K562 (cell line): ENCODE measurements at regions not wholly inside any gene's neighbourhood (a gene's known extent, or its start where the extent isn't known, plus 50 kb on each side); places are given as distances from the start of the nearest gene placed in this dataset.

ENCODE experiments used
- ATAC-seq: fragments of 200-7000 bp; cut with Tn5 transposase; 3 replicates; pipeline ENCODE4 v1.9.1; 2020; ENCODE audit warnings: moderate library complexity
- BruUV-seq: library from RNA; stranded (reverse); fragments of 400-500 nt; replicated peaks from 2 replicates; lab custom pipeline; 2021; lab: Mats Ljungman, UMichigan
- CTCF ChIA-PET: fragments of 300-600 bp; formaldehyde crosslinking; extraction: SDS; loops from one replicate; lab custom pipeline; 2021; ENCODE audit warnings: low intra/inter-chr PET ratio; lab: Yijun Ruan, JAX
- POLR2A ChIA-PET: fragments of 300-600, 350-650 bp; sonication (Branson Sonifier 250); formaldehyde crosslinking; extraction: SDS; loops from one replicate; lab custom pipeline; 2021; ENCODE audit warnings: antibody characterized with exemption, inconsistent platforms; lab: Yijun Ruan, JAX
- DNase-seq, 4 experiments: peaks; one replicate each; pipeline versions ENCODE4 v3.0.0 to v3.0.0-alpha.2; 2011 to 2018; ENCODE audit warnings: low spot score in 3 of 4, mixed read lengths in 3 of 4; ENCODE audit errors: extremely low read depth in 1 of 4
- FAIRE-seq: peaks from 2 replicates; lab custom pipeline; 2011; peaks lifted over from hg19 to GRCh38; lab: Jason Lieb, UNC
- H2AFZ ChIP-seq: 2 replicates; pipeline ENCODE4 v1.6.0; 2011; ENCODE audit warnings: low read depth, low read length, control low read depth, inconsistent platforms
- H3K27ac ChIP-seq: fragments of 200-600 bp; 3 replicates; pipeline ENCODE4 v1.8.0; 2011; ENCODE audit warnings: low read depth, mild to moderate bottlenecking, control low read depth, inconsistent platforms, low read length, moderate library complexity, mixed read lengths; ENCODE audit errors: extremely low read depth
- H3K27me3 ChIP-seq, 2 experiments: fragments of 300-600 bp in 1 of 2; 2 replicates in 1 of 2; 3 replicates in 1 of 2; pipeline versions ENCODE4 v1.6.0 to v1.8.0; 2011; ENCODE audit warnings: inconsistent platforms in 2 of 2, low read length in 2 of 2, mild to moderate bottlenecking in 1 of 2, mixed read lengths in 1 of 2, moderate library complexity in 1 of 2; ENCODE audit not compliant: control insufficient read depth in 2 of 2, insufficient read depth in 2 of 2
- H3K36me3 ChIP-seq: fragments of 300-600 bp; 3 replicates; pipeline ENCODE4 v1.8.0; 2011; ENCODE audit warnings: mild to moderate bottlenecking, low read length, inconsistent platforms; ENCODE audit not compliant: control insufficient read depth, insufficient read depth
- H3K4me1 ChIP-seq, 2 experiments: fragments of 200-600 bp in 1 of 2; replicated peaks in 1 of 2; 2 replicates in 1 of 2; 3 replicates in 1 of 2; pipeline versions ENCODE4 v1.5.1 to v1.8.0; 2011; ENCODE audit warnings: inconsistent platforms in 2 of 2, low read length in 2 of 2, mild to moderate bottlenecking in 1 of 2, mixed read lengths in 1 of 2, moderate library complexity in 1 of 2; ENCODE audit not compliant: control insufficient read depth in 2 of 2, insufficient read depth in 2 of 2
- H3K4me2 ChIP-seq: 2 replicates; pipeline ENCODE4 v1.6.1; 2011; ENCODE audit warnings: low read length, control low read depth, inconsistent platforms, mixed read lengths; ENCODE audit not compliant: insufficient read depth
- H3K4me3 ChIP-seq: fragments of 200-600 bp; sonication (generic), shearing (Covaris generic); 2 replicates; pipeline ENCODE4 v1.5.1; 2016; ENCODE audit warnings: control low read depth, inconsistent platforms
- H3K79me2 ChIP-seq: fragments of 200-600 bp; 3 replicates; pipeline ENCODE4 v1.8.0; 2011; ENCODE audit warnings: low read length, inconsistent platforms; ENCODE audit not compliant: control insufficient read depth, insufficient read depth
- H3K9ac ChIP-seq, 2 experiments: 2 replicates each; pipeline versions ENCODE4 v1.6.0 to v1.6.1; 2011; ENCODE audit warnings: low read depth in 2 of 2, low read length in 2 of 2, control low read depth in 1 of 2, inconsistent platforms in 1 of 2, mild to moderate bottlenecking in 1 of 2, mixed read lengths in 1 of 2; ENCODE audit not compliant: insufficient read depth in 1 of 2
- H3K9me1 ChIP-seq: one replicate; pipeline ENCODE4 v1.6.0; 2011; ENCODE audit warnings: inconsistent platforms, mild to moderate bottlenecking, low read length, moderate library complexity; ENCODE audit not compliant: control insufficient read depth, insufficient read depth
- H3K9me3 ChIP-seq: replicated peaks from 2 replicates; pipeline ENCODE4 v1.5.1; 2011; ENCODE audit warnings: low read depth, low read length, inconsistent platforms; ENCODE audit not compliant: control insufficient read depth, insufficient read depth
- H4K20me1 ChIP-seq: replicated peaks from 2 replicates; pipeline ENCODE4 v1.6.1; 2011; ENCODE audit warnings: low read length, inconsistent platforms, mixed read lengths; ENCODE audit not compliant: control insufficient read depth, insufficient read depth
- C11orf30 ChIP-seq: fragments of 450-650 bp; IDR thresholded peaks from 2 replicates; pipeline ENCODE4 v1.6.1; 2016; ENCODE audit warnings: low read depth, mild to moderate bottlenecking
- CBFA2T2 ChIP-seq: fragments of 450-650 bp; conservative IDR thresholded peaks from 2 replicates; pipeline ENCODE4 v1.6.1; 2017; ENCODE audit warnings: mild to moderate bottlenecking
- DACH1 ChIP-seq: fragments of 450-650 bp; IDR thresholded peaks from 2 replicates; pipeline ENCODE4 v1.6.1; 2018; ENCODE audit not compliant: partially characterized antibody
- DLX4 ChIP-seq: fragments of 250-450 bp; sonication (Bioruptor Pico); IDR thresholded peaks from 2 replicates; pipeline ENCODE4 v1.6.1; 2021; ENCODE audit warnings: mild to moderate bottlenecking
- HSF4 ChIP-seq: fragments of 250-450 bp; sonication (Bioruptor Pico); IDR thresholded peaks from 2 replicates; pipeline ENCODE4 v2.1.2; 2022; ENCODE audit warnings: mild to moderate bottlenecking, moderate library complexity, borderline replicate concordance
- NR3C1 ChIP-seq: sonication (generic); formaldehyde crosslinking; IDR thresholded peaks from 2 replicates; pipeline ENCODE4 v1.8.1; 2022; ENCODE audit warnings: missing genetic modification reagents
- RFX1 ChIP-seq: fragments of 450-650 bp; IDR thresholded peaks from 2 replicates; pipeline ENCODE4 v1.6.1; 2016; ENCODE audit warnings: mild to moderate bottlenecking, moderate library complexity
- SAFB2 ChIP-seq: fragments of 200-400 bp; formaldehyde crosslinking; IDR thresholded peaks from 2 replicates; pipeline ENCODE4 v1.6.1; 2018; ENCODE audit warnings: borderline replicate concordance, low read length, low read depth, moderate library complexity; ENCODE audit not compliant: severe bottlenecking
- SREBF2 ChIP-seq: sonication (generic); formaldehyde crosslinking; IDR thresholded peaks from 2 replicates; pipeline ENCODE4 v1.4.0; 2020; ENCODE audit warnings: mild to moderate bottlenecking, missing genetic modification reagents
- ZBED1 ChIP-seq: IDR thresholded peaks from 2 replicates; pipeline ENCODE4 v1.6.1; 2014
- ZNF324 ChIP-seq: fragments of 250-450 bp; sonication (Bioruptor Pico); IDR thresholded peaks from 2 replicates; pipeline ENCODE4 v1.4.0; 2020; ENCODE audit warnings: mild to moderate bottlenecking
- ZNF76 ChIP-seq: fragments of 250-450 bp; sonication (Bioruptor Pico); IDR thresholded peaks from 2 replicates; pipeline ENCODE4 v1.4.0; 2020; ENCODE audit warnings: mild to moderate bottlenecking, moderate library complexity, borderline replicate concordance
- WGBS: fragments of 100-300 bp; shearing (Covaris generic); methylation state at CpG from one replicate; pipeline ENCODE4 v1.1.6; 2016; ENCODE audit warnings: low coverage, mixed read lengths; ENCODE audit not compliant: insufficient coverage; ENCODE audit errors: missing lambda C conversion rate; 5-methylcytosine and 5-hydroxymethylcytosine counted together
- in situ Hi-C: fragments of 300-500 bp; cut with MboI; formaldehyde crosslinking; loops from 4 replicates; pipeline ENCODE4 v1.15.0; 2018; ENCODE audit warnings: inconsistent platforms, mixed read lengths
- intact Hi-C: fragments of 100-400 bp; cut with micrococcal nuclease; formaldehyde crosslinking; loops from 2 replicates; pipeline ENCODE4 v1.14.2; 2022

DNA sequence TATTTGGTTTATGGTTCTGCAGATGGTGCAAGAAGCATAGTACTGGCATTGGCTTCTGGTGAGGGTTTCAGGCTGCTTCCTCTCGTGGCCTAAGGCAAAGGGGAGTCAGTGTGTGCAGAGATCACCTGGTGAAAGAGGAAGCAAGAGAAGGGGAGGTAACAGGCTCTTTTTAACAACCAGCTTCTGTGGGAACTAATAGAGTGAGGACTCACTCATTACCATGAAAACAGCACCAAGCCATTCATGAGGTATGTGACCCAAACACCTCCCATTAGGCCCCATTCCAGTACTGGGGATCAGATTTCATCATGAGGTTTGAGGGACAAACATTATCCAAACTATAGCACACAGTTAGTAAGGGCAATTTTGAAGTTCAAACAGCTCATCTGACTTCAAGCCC is 263.5 kb downstream of the TMEM38B start:
- TF ChIP-seq SREBF2 (no peak), ZNF76 (CRISPR knock-in tag) (no peak), HSF4 (CRISPR knock-in tag) (no peak), ZBED1 (no peak), ZNF324 (CRISPR knock-in tag) (no peak), CBFA2T2 (no peak), SAFB2 (no peak)
- FAIRE-seq (no peak), ATAC-seq (no peak), DNase-seq (no peak)
- Histone ChIP-seq H3K4me2 (no peak overlapping the region), H3K9me3 (no peaks in the 10 kb centered on the region), H2AFZ (no peak overlapping the region), H3K27me3 (no peaks in the 10 kb centered on the region), H3K79me2 (no peaks in the 10 kb centered on the region), H4K20me1 (no peaks in the 10 kb centered on the region), H3K9ac (no peak overlapping the region), H3K9me1 (no peaks in the 10 kb centered on the region), H3K4me3 (no peak overlapping the region), H3K4me1 (no peaks in the 10 kb centered on the region), H3K27ac (no peak overlapping the region), H3K36me3 (no peaks in the 10 kb centered on the region)
- POLR2A ChIA-PET: no interaction called here
- intact Hi-C loops (no loop called here), in situ Hi-C loops (no loop called here)
- CTCF ChIA-PET: no interaction called here
- BruUV-seq: no TSS peak
- 0% methylated on average over 1 of the region's 1 CpG for WGBS

GRCh38 chr9:105958587-105958986 is 264.2 kb downstream of the TMEM38B start:
- in situ Hi-C loops: no loop called here
- POLR2A ChIA-PET: no interaction called here
- no peaks in the 10 kb centered on the region for H3K79me2 ChIP-seq

More at GRCh38 chr9:105958587-105958986, 264.2 kb downstream of the TMEM38B start:
- H3K4me3 ChIP-seq: no peak overlapping the region
- no peak overlapping the region for H3K27ac ChIP-seq
- intact Hi-C loops: no loop called here
- TF ChIP-seq NR3C1 (CRISPR knock-in tag): no peak
- TF ChIP-seq DACH1: no peak
- TF ChIP-seq DLX4 (CRISPR knock-in tag): no peak
- TF ChIP-seq RFX1: no peak
- no peak for TF ChIP-seq C11orf30
- no peak overlapping the region for H3K9ac ChIP-seq
- H4K20me1 ChIP-seq: no peaks in the 10 kb centered on the region
- no peaks in the 10 kb centered on the region for H3K27me3 ChIP-seq
- WGBS: 0% methylated on average over 3 of the region's 3 CpGs
- H3K4me1 ChIP-seq: no peaks in the 10 kb centered on the region
- H3K9me1 ChIP-seq: no peaks in the 10 kb centered on the region
- no peak overlapping the region for H2AFZ ChIP-seq
- FAIRE-seq (no peak), DNase-seq (no peak), ATAC-seq (no peak)
- H3K36me3 ChIP-seq: no peaks in the 10 kb centered on the region
- no peak overlapping the region for H3K4me2 ChIP-seq
- no TSS peak for BruUV-seq
- H3K9me3 ChIP-seq: no peaks in the 10 kb centered on the region
- CTCF ChIA-PET: no interaction called here
